K562 (cell line): ENCODE measurements at regions not wholly inside any gene's neighbourhood (a gene's known extent, or its start where the extent isn't known, plus 50 kb on each side); places are given as distances from the start of the nearest gene placed in this dataset.

ENCODE experiments used
- ATAC-seq: fragments of 200-7000 bp; cut with Tn5 transposase; 3 replicates; pipeline ENCODE4 v1.9.1; 2020; ENCODE audit warnings: moderate library complexity
- BruUV-seq: library from RNA; stranded (reverse); fragments of 400-500 nt; replicated peaks from 2 replicates; lab custom pipeline; 2021; lab: Mats Ljungman, UMichigan
- CTCF ChIA-PET: fragments of 300-600 bp; formaldehyde crosslinking; extraction: SDS; loops from one replicate; lab custom pipeline; 2021; ENCODE audit warnings: low intra/inter-chr PET ratio; lab: Yijun Ruan, JAX
- POLR2A ChIA-PET: fragments of 300-600, 350-650 bp; sonication (Branson Sonifier 250); formaldehyde crosslinking; extraction: SDS; loops from one replicate; lab custom pipeline; 2021; ENCODE audit warnings: antibody characterized with exemption, inconsistent platforms; lab: Yijun Ruan, JAX
- DNase-seq, 4 experiments: peaks; one replicate each; pipeline versions ENCODE4 v3.0.0 to v3.0.0-alpha.2; 2011 to 2018; ENCODE audit warnings: low spot score in 3 of 4, mixed read lengths in 3 of 4; ENCODE audit errors: extremely low read depth in 1 of 4
- FAIRE-seq: peaks from 2 replicates; lab custom pipeline; 2011; peaks lifted over from hg19 to GRCh38; lab: Jason Lieb, UNC
- H2AFZ ChIP-seq: 2 replicates; pipeline ENCODE4 v1.6.0; 2011; ENCODE audit warnings: low read depth, low read length, control low read depth, inconsistent platforms
- H3K27ac ChIP-seq: fragments of 200-600 bp; 3 replicates; pipeline ENCODE4 v1.8.0; 2011; ENCODE audit warnings: low read depth, mild to moderate bottlenecking, control low read depth, inconsistent platforms, low read length, moderate library complexity, mixed read lengths; ENCODE audit errors: extremely low read depth
- H3K27me3 ChIP-seq, 2 experiments: fragments of 300-600 bp in 1 of 2; 2 replicates in 1 of 2; 3 replicates in 1 of 2; pipeline versions ENCODE4 v1.6.0 to v1.8.0; 2011; ENCODE audit warnings: inconsistent platforms in 2 of 2, low read length in 2 of 2, mild to moderate bottlenecking in 1 of 2, mixed read lengths in 1 of 2, moderate library complexity in 1 of 2; ENCODE audit not compliant: control insufficient read depth in 2 of 2, insufficient read depth in 2 of 2
- H3K36me3 ChIP-seq: fragments of 300-600 bp; 3 replicates; pipeline ENCODE4 v1.8.0; 2011; ENCODE audit warnings: mild to moderate bottlenecking, low read length, inconsistent platforms; ENCODE audit not compliant: control insufficient read depth, insufficient read depth
- H3K4me1 ChIP-seq, 2 experiments: fragments of 200-600 bp in 1 of 2; replicated peaks in 1 of 2; 2 replicates in 1 of 2; 3 replicates in 1 of 2; pipeline versions ENCODE4 v1.5.1 to v1.8.0; 2011; ENCODE audit warnings: inconsistent platforms in 2 of 2, low read length in 2 of 2, mild to moderate bottlenecking in 1 of 2, mixed read lengths in 1 of 2, moderate library complexity in 1 of 2; ENCODE audit not compliant: control insufficient read depth in 2 of 2, insufficient read depth in 2 of 2
- H3K4me2 ChIP-seq: 2 replicates; pipeline ENCODE4 v1.6.1; 2011; ENCODE audit warnings: low read length, control low read depth, inconsistent platforms, mixed read lengths; ENCODE audit not compliant: insufficient read depth
- H3K4me3 ChIP-seq: fragments of 200-600 bp; sonication (generic), shearing (Covaris generic); 2 replicates; pipeline ENCODE4 v1.5.1; 2016; ENCODE audit warnings: control low read depth, inconsistent platforms
- H3K79me2 ChIP-seq: fragments of 200-600 bp; 3 replicates; pipeline ENCODE4 v1.8.0; 2011; ENCODE audit warnings: low read length, inconsistent platforms; ENCODE audit not compliant: control insufficient read depth, insufficient read depth
- H3K9ac ChIP-seq, 2 experiments: 2 replicates each; pipeline versions ENCODE4 v1.6.0 to v1.6.1; 2011; ENCODE audit warnings: low read depth in 2 of 2, low read length in 2 of 2, control low read depth in 1 of 2, inconsistent platforms in 1 of 2, mild to moderate bottlenecking in 1 of 2, mixed read lengths in 1 of 2; ENCODE audit not compliant: insufficient read depth in 1 of 2
- H3K9me1 ChIP-seq: one replicate; pipeline ENCODE4 v1.6.0; 2011; ENCODE audit warnings: inconsistent platforms, mild to moderate bottlenecking, low read length, moderate library complexity; ENCODE audit not compliant: control insufficient read depth, insufficient read depth
- H3K9me3 ChIP-seq: replicated peaks from 2 replicates; pipeline ENCODE4 v1.5.1; 2011; ENCODE audit warnings: low read depth, low read length, inconsistent platforms; ENCODE audit not compliant: control insufficient read depth, insufficient read depth
- H4K20me1 ChIP-seq: replicated peaks from 2 replicates; pipeline ENCODE4 v1.6.1; 2011; ENCODE audit warnings: low read length, inconsistent platforms, mixed read lengths; ENCODE audit not compliant: control insufficient read depth, insufficient read depth
- EGR1 ChIP-seq: fragments of 450-650 bp; conservative IDR thresholded peaks from 2 replicates; pipeline ENCODE4 v1.6.1; 2017; ENCODE audit warnings: mild to moderate bottlenecking
- ZBTB11 ChIP-seq, 3 experiments: fragments of 200-800 bp in 1 of 3; fragments of 250-450 bp in 1 of 3; fragments of 450-650 bp in 1 of 3; sonication (Bioruptor Pico) in 1 of 3; sonication (Bioruptor generic) in 1 of 3; formaldehyde crosslinking in 1 of 3; IDR thresholded peaks; 2 replicates each; pipeline versions ENCODE4 v1.6.1 to v1.8.0; 2016 to 2022; ENCODE audit warnings: mild to moderate bottlenecking in 2 of 3, missing genetic modification characterization in 2 of 3, missing compliant biosample characterization in 1 of 3, moderate library complexity in 1 of 3
- WGBS: fragments of 100-300 bp; shearing (Covaris generic); methylation state at CpG from one replicate; pipeline ENCODE4 v1.1.6; 2016; ENCODE audit warnings: low coverage, mixed read lengths; ENCODE audit not compliant: insufficient coverage; ENCODE audit errors: missing lambda C conversion rate; 5-methylcytosine and 5-hydroxymethylcytosine counted together
- in situ Hi-C: fragments of 300-500 bp; cut with MboI; formaldehyde crosslinking; loops from 4 replicates; pipeline ENCODE4 v1.15.0; 2018; ENCODE audit warnings: inconsistent platforms, mixed read lengths
- intact Hi-C: fragments of 100-400 bp; cut with micrococcal nuclease; formaldehyde crosslinking; loops from 2 replicates; pipeline ENCODE4 v1.14.2; 2022

- Histone ChIP-seq H3K9me3 (no peaks in the 10 kb centered on the region), H3K79me2 (no peaks in the 10 kb centered on the region), H3K36me3 (no peaks in the 10 kb centered on the region), H3K27me3 (peaks cover 2 to 4% of the 10 kb centered on the region in 2 experiments; a peak in 3 of 5 replicates), H3K27ac (no peak overlapping the region), H3K4me2 (no peak overlapping the region), H3K4me3 (no peak overlapping the region), H3K4me1 (no peaks in the 10 kb centered on the region), H3K9me1 (no peaks in the 10 kb centered on the region), H3K9ac (no peak overlapping the region), H4K20me1 (no peaks in the 10 kb centered on the region), H2AFZ (no peak overlapping the region)
- ChIA-PET POLR2A (interaction anchor here (0.8 kb wide), 1 partner anchor 131 kb away, joined by 3 read pairs; no protein-coding TSS in a partner anchor), CTCF (no interaction called here)
- intact Hi-C loops (no loop called here), in situ Hi-C loops (no loop called here)
- FAIRE-seq (no peak), DNase-seq (no peak), ATAC-seq (no peak)
- TF ChIP-seq EGR1 (no peak), ZBTB11 (CRISPR knock-in tag; IDR thresholded peaks at IDR 0.05) (peak in 1 of 3 experiments; percentile 41; a peak in 1 of 6 replicates)
- 0% methylated on average over 2 of the region's 2 CpGs for whole genome bisulfite sequencing
- no TSS peak for BruUV-seq
Observed at GRCh38 chr3:64836097-64836496, 148.3 kb upstream of the ADAMTS9 start.
